A204.1 (cell line): ENCODE measurements at regions not wholly inside any gene's neighbourhood (a gene's known extent, or its start where the extent isn't known, plus 50 kb on each side); places are given as distances from the start of the nearest gene placed in this dataset.
"Not testable (repeated sequence)": the region's sequence is repeated elsewhere in the genome, so short reads cannot be mapped to it uniquely, and the experiment has no call there.

Source experiments
- FAIRE-seq: peaks from 2 replicates; lab custom pipeline; 2012; peaks lifted over from hg19 to GRCh38; lab: Jason Lieb, UNC

- FAIRE-seq: no peak
Measured at GRCh38 chr1:88499671-88500070, 184.4 kb upstream of the PKN2 start.

DNA sequence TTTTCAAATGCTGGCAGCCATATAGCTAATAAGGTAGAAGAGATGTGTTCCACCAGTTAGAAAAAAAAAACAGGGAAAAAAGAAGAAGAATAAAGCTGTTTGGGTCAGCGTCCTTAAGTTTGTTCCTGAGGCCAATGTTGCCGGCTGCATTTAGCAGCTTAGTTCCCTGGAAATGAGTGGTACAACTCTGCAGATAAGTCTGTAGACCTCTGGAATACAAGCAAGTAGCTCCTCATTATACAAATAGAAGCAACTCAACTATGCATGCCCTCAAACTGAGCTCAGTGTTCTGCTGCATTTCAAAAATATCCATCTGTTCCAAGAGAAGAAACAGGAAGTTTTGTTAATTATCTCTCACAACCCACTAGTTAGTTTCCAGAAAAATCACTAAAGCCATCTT is 181.2 kb upstream of the PKN2 start:
- no peak for FAIRE-seq

DNA sequence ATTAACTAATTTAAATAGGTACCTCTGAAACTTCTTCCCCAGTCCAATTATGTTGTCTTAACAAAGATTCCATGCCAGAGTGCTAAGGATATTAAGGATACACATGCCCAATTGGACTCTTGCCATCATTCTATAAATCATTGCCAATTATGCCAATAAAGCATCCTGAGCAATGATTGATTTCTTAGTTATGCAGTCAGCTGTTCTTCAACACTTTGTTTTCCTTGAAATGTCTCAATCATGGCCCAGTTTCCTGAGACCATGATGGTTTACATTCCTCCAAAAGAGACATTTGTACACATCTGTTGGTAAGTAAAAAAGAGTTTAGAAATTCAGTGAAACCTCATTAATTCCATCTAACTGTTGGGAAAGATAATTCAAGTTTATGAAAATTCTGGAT is 180.4 kb upstream of the PKN2 start:
- FAIRE-seq: no peak

DNA sequence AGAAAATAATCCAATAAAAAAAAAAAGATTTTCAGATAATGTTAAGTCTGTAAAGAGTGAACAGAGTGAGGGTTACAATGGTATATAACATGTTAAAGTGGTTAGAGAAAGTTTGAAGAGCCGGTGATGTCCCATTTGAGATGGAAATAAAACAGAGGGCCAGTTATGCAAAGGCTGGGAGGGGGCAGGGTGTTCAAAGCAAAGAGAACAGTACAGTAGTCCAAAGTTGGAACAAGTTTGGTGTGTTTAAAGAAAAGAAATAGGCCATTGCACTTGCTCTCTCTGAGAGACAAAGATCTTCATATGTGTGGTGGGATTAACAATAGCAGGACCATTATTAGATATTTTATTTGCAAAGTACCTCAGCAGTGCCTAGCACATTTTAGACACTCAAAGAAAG is 179.5 kb upstream of the PKN2 start:
- no peak for FAIRE-seq

DNA sequence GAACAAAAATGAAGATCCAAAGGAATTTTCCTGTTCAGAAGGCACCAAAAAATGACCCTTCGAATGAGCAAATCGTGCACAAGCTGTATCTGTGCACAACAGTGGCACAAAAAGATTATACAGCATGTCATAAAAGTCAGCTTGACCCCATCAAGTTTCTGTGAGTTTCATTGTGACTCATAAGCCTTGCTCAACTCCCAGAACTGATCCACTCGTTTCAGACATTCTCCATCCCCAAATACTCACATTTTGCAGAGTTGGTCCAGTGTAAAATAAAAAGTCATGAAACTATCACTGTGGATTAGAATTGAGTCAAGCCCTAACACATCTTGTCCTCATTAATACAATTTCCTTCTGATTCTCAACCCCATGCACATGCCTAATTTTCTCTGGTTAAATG is 174.7 kb upstream of the PKN2 start:
- no peak for FAIRE-seq

DNA sequence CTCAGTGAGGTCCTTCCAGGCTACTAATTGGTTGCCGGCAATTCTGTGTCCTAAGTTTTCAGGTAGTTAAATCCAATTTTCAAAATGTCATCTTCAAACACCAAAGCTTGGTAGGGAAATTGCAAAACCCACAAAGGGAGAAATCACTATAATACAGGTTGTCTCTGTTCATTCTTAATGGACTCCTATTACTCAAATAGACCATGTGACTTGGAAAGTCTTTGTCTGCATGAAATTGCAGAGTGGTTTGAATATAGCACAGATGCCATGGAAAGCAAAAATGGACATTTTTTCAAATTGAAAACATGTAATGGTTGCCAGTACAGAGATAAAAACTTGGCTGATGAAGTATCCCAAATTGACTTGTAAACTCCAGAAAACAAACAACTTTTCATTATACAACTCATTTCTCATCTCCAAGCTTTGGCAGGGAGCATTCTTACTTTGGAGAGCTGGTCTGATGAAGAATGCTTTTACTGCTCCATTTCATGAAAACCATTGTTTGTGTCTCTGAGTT is 169.5 kb upstream of the PKN2 start:
- no peak for FAIRE-seq

GRCh38 chr1:88517499-88517898 is 166.6 kb upstream of the PKN2 start:
- FAIRE-seq: not testable (repeated sequence)

GRCh38 chr1:88519156-88519555 is 164.9 kb upstream of the PKN2 start:
- FAIRE-seq: no peak

GRCh38 chr1:88523854-88524528 is 160.1 kb upstream of the PKN2 start:
- no peak for FAIRE-seq

DNA sequence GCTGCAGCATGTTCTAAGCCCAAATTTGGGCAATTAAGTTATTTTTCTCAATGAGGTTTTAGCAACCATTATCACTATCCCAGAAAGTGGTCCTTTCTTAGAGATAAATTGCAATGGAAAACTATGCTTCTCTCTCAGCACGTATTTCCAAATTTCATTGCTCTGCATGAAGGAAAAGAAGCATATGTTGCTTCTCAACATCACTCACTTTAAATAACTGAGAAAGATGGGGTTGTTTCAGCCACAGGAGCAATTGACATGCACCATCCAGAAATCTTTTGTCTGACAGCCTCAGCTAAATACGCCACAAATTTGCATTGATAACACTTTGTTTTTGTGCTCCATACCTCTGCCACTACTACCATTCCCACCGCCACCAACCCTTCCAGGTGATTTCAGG is 157.6 kb upstream of the PKN2 start:
- FAIRE-seq: no peak

DNA sequence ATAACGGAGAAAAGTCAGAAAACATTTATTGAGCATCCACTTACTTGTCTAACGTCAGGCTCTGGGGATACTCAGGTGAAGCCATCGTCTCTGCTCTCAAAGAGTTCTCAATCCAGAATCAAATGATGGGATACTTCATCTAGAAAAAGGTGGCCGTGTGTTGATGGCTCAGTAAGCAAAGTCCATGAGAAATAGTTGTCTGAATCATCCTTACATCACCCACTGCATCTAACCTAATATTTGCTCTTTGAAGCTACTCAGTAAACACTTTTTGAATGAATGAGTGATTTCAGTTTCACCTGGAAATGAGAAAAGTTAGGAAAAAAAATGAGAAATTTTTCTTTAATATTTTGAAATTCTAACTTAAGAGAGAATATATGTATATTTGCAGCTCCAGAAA is 155.3 kb upstream of the PKN2 start:
- no peak for FAIRE-seq

DNA sequence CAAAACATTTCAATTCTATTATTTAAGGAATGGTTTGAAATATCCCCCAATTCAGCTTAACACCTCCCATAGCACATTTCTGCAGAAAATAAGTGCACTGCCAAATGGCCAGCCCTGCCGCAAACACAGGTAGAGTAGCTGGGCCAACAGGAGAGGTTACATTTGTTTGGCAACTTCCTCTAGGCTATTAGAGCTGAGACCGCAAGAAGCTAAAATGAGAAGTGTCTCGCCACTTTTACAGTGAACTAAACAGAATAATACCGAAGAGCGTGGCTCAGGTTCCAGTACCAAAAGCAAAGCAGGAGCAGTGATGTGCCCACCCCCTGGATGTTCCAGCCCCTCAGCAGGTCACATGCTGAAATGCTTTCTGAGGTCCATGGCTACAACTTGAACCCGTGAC is 154.5 kb upstream of the PKN2 start:
- FAIRE-seq: no peak

GRCh38 chr1:88530246-88530645 is 153.8 kb upstream of the PKN2 start:
- FAIRE-seq: no peak

DNA sequence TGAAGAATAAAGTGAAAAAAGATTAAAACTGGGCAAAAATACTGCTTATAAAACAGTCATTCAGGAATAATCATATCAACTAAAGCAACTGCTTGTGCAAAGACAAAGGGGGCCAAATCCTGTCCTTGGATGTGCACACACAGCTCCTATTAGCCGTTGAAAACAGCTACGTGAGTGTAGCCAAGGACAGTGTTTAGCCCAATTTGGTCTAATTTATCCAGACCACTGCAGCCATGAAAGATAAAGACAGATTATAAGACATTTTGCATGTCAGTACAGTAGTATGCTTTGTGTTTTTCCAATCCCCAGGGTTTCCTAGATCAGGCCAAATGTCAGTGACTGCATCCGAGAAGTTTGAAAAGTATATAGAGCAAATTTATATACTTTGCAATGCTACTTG is 146.3 kb upstream of the PKN2 start:
- no peak for FAIRE-seq

DNA sequence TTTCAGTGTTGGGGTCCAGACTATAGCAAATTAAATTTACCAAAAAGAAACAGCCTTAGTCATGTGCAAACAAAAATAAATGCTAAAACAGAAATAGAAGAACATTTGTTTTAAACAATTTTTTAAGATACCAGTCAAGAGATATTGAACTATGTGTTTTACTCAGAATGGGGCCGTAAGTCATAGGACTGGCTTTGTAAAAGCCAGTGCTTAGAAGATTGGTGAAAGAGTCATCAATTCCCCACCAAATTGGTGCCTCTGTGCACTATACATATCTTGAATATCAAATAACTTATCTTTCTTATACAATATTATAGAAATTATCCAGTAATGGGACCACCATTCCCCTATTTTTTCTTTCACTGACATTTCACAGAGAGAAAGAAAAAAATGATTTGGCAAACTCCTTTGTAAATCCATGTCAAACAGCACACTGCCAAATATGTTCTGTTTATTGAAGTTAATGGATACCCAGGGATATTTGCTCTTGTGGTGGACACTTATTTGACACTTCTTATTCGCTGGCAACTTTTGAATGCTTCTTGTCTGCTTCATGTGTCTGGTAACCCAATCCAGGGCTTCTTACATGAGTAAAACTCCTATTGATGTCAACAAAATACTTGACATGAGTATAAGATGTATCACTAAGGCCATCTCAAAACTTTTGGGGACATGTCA is 145.7 kb upstream of the PKN2 start:
- FAIRE-seq: no peak

DNA sequence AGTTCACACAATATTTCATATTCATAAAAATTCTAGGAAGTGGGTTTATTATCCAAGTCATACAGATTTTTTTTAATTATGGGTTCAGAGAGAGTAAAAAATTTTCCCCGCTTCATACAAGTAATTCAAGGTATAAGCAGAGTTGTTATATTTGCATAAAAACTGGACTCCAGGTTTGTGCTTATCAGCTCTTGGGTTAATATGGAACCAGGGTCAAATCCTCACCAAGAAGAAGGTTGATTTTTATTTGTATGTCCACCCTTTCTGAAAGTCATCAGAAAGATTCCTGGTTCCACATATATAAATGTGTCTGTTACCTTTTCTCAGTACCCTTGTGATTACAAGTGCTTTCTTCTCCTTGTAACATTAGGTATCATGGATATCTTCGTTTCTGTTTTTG is 143.8 kb upstream of the PKN2 start:
- no peak for FAIRE-seq

DNA sequence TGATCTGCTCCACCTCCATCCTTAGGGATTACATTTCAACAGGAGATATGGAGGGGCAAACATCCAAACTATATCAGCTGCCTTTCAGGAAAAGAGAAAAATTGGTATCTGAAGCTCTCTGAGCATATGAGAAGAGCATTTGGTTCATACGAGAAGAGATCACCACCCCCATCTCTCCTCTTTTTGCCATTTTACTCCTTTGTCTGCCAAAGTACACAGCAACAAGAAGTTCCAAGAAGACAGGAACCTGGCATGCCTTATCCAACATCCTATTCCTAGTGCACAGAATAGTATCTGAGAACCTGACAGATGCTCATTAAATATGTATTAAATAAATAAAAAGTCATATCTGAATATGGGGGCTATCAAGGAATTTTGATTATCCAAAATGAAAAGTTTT is 142.5 kb upstream of the PKN2 start:
- no peak for FAIRE-seq

DNA sequence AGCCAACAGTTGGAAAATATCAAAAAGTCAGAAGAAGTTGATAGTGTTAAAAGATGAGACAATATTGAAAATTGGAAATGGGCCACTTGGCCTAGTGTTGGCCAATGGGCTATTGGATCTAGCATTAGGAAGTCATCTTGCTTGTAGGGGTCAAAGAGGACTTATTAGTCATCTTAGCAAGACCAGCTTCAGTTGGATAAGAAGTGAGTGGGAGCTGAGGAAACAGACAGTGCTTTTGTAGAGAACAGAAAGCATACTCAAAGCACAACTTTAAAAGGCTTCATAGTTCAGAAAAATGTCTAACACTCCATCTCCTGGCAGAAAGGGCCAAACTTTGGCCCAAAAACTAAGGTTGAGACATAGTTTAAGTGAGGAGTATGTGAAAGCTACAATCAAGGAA is 139.9 kb upstream of the PKN2 start:
- no peak for FAIRE-seq

DNA sequence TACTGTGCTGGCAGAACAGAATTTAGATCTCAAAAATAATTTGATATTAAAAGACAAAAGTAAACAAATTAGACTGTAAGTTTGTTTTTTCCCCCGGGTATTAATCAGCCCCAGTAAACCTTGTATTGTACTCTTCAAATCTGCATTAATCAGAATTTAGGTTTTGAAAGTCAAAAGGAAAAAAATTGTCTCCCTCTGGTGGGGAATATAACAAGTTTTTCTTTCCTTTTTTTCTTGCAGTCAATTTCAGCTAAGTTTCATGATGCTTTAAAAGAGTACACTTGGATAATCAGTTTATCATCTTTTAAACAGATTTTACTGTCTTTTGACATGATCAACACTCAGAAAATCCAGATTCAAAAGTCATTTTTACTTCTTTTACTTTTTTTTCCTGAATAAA is 134.5 kb upstream of the PKN2 start:
- peak; percentile 98 for FAIRE-seq

GRCh38 chr1:88552226-88552625 is 131.8 kb upstream of the PKN2 start:
- FAIRE-seq: no peak

DNA sequence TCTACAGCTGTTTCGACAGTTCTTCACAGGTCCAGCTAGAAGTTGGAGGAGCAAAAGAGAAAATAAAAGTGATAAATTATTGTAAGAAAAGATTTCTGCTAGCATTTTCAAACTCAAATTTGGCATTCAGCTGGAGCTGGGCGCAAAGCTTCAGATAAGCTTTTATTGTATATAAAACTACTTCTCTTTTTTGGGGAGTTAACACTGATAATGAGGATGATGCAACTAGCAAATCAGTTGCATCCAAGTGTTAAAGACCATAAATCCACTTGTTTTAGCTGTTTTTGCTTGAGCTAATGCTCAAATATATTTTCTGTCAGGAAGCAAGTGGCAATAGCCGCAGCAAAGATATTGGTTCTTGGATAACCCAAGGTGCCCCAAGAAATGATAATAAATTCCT is 127.1 kb upstream of the PKN2 start:
- FAIRE-seq: no peak

DNA sequence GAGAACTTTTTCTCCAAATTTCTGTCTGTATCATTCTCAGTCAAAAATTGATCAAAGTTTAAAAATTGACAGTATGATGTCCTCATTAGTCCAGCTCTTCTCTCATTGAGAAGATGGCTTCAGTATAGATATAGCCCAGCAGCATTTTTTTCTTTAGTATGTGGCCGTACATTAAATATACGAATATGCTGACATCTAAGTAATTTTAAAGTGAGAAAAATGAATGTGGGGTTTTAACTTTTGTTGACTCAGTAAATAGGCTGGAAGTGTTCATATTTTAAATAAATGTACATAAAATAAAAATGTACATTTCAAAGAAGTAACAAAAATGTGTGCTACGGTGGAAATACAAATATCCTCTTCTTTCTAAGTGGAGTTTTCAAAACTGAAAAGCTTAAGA is 123.5 kb upstream of the PKN2 start:
- no peak for FAIRE-seq

GRCh38 chr1:88562991-88563390 is 121.1 kb upstream of the PKN2 start:
- FAIRE-seq: no peak
